GM12874 (cell line): ENCODE measurements at regions not wholly inside any gene's neighbourhood (a gene's known extent, or its start where the extent isn't known, plus 50 kb on each side); places are given as distances from the start of the nearest gene placed in this dataset.

Experiments used
- CTCF ChIP-seq: IDR thresholded peaks from 2 replicates; pipeline ENCODE4 v1.5.1; 2011; ENCODE audit warnings: low read depth, mild to moderate bottlenecking, control low read depth, low read length, moderate library complexity; ENCODE audit not compliant: insufficient read depth

- no peak for TF ChIP-seq CTCF
Observed at GRCh38 chr7:24483804-24484203, 89.4 kb upstream of the PALS2 start.

GRCh38 chr7:24492576-24492975 lies 80.7 kb upstream of the PALS2 start:
- no peak for TF ChIP-seq CTCF

GRCh38 chr7:24494832-24495231 lies 78.4 kb upstream of the PALS2 start:
- no peak for TF ChIP-seq CTCF

GRCh38 chr7:24496036-24496435 lies 77.2 kb upstream of the PALS2 start:
- no peak for TF ChIP-seq CTCF

- no peak for TF ChIP-seq CTCF
Observed at GRCh38 chr7:24498439-24498838, 74.8 kb upstream of the PALS2 start.

GRCh38 chr7:24499871-24500270 lies 73.4 kb upstream of the PALS2 start:
- no peak for TF ChIP-seq CTCF

- TF ChIP-seq CTCF, result no peak
Observed at GRCh38 chr7:24500599-24500998, 72.7 kb upstream of the PALS2 start.

GRCh38 chr7:24501009-24501408 lies 72.2 kb upstream of the PALS2 start:
- TF ChIP-seq CTCF, result no peak
